IPS-18a (cell line): ENCODE measurements at regions not wholly inside any gene's neighbourhood (a gene's known extent, or its start where the extent isn't known, plus 50 kb on each side); places are given as distances from the start of the nearest gene placed in this dataset.

Experiments
- H3K27ac ChIP-seq: one replicate; pipeline ENCODE4 v1.5.1; 2013; ENCODE audit warnings: low read length
- H3K27me3 ChIP-seq: one replicate; pipeline ENCODE4 v1.6.1; 2013; ENCODE audit warnings: mild to moderate bottlenecking, low read length; ENCODE audit not compliant: control insufficient read depth, insufficient read depth
- H3K36me3 ChIP-seq: one replicate; pipeline ENCODE4 v1.6.1; 2013; ENCODE audit warnings: low read depth, low read length; ENCODE audit not compliant: control insufficient read depth
- H3K4me1 ChIP-seq: one replicate; pipeline ENCODE4 v1.6.1; 2013; ENCODE audit warnings: low read depth, low read length; ENCODE audit not compliant: control insufficient read depth
- H3K4me3 ChIP-seq: one replicate; pipeline ENCODE4 v1.5.1; 2013; ENCODE audit warnings: low read length
- H3K9ac ChIP-seq: one replicate; pipeline ENCODE4 v1.6.1; 2013; ENCODE audit warnings: mild to moderate bottlenecking, low read length, moderate library complexity
- H3K9me3 ChIP-seq: one replicate; pipeline ENCODE4 v1.6.1; 2013; ENCODE audit warnings: low read depth, low read length; ENCODE audit not compliant: control insufficient read depth

- Histone ChIP-seq H3K4me1 (peaks cover 14% of the 10 kb centered on the region), H3K27ac (no peak overlapping the region), H3K4me3 (no peak overlapping the region), H3K9me3 (no peaks in the 10 kb centered on the region), H3K9ac (no peak overlapping the region), H3K27me3 (no peaks in the 10 kb centered on the region), H3K36me3 (no peaks in the 10 kb centered on the region)
Measured at GRCh38 chr15:69730281-69731080, 277.9 kb downstream of the RPLP1 start.

GRCh38 chr15:69731081-69731330 is 278.4 kb downstream of the RPLP1 start:
- Histone ChIP-seq H3K4me1 (peaks cover 19% of the 10 kb centered on the region), H3K27me3 (no peaks in the 10 kb centered on the region), H3K9me3 (no peaks in the 10 kb centered on the region), H3K4me3 (no peak overlapping the region), H3K27ac (no peak overlapping the region), H3K36me3 (no peaks in the 10 kb centered on the region), H3K9ac (no peak overlapping the region)

GRCh38 chr15:69731581-69731980 is 279.0 kb downstream of the RPLP1 start:
- Histone ChIP-seq H3K27me3 (no peaks in the 10 kb centered on the region), H3K4me3 (no peak overlapping the region), H3K27ac (no peak overlapping the region), H3K9me3 (no peaks in the 10 kb centered on the region), H3K4me1 (peaks cover 15% of the 10 kb centered on the region), H3K9ac (no peak overlapping the region), H3K36me3 (no peaks in the 10 kb centered on the region)

- H3K4me1 ChIP-seq = peaks cover 14% of the 10 kb centered on the region
- no peaks in the 10 kb centered on the region for H3K27me3 ChIP-seq
- no peaks in the 10 kb centered on the region for H3K9me3 ChIP-seq
- no peak overlapping the region for H3K9ac ChIP-seq
- no peak overlapping the region for H3K27ac ChIP-seq
- no peaks in the 10 kb centered on the region for H3K36me3 ChIP-seq
- H3K4me3 ChIP-seq = no peak overlapping the region
Measured at GRCh38 chr15:69732133-69732532, 279.5 kb downstream of the RPLP1 start.

DNA sequence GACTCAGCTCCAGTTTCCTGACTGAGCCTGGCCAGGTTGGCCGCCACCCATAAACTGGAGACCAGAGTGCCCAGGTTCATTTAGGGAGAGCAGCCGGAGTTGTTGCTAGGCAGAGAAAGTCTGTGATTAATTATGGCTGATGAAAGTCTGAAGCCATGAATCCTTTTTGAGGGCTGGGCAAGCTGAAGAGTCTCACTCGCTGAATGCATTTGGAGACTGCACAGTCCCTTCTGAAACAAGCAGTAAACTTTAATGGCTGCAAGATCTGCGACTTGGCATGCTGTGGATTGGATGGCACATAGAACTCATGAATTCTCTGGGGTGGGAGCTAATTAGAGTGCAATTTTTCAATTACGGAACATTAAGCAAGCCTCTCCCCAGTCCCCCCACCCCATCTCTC is 282.1 kb downstream of the RPLP1 start:
- Histone ChIP-seq H3K9me3 (no peaks in the 10 kb centered on the region), H3K27ac (no peak overlapping the region), H3K27me3 (no peaks in the 10 kb centered on the region), H3K4me3 (no peak overlapping the region), H3K9ac (no peak overlapping the region), H3K36me3 (no peaks in the 10 kb centered on the region), H3K4me1 (peaks cover 14% of the 10 kb centered on the region)

- no peaks in the 10 kb centered on the region for H3K27me3 ChIP-seq
- H3K27ac ChIP-seq = no peak overlapping the region
- H3K36me3 ChIP-seq = no peaks in the 10 kb centered on the region
- H3K4me1 ChIP-seq = peaks cover 14% of the 10 kb centered on the region
- no peaks in the 10 kb centered on the region for H3K9me3 ChIP-seq
- H3K4me3 ChIP-seq = no peak overlapping the region
- H3K9ac ChIP-seq = no peak overlapping the region
Measured at GRCh38 chr15:69735121-69735520, 282.5 kb downstream of the RPLP1 start.

- Histone ChIP-seq H3K9me3 (no peaks in the 10 kb centered on the region), H3K27me3 (no peaks in the 10 kb centered on the region), H3K9ac (no peak overlapping the region), H3K27ac (no peak overlapping the region), H3K36me3 (no peaks in the 10 kb centered on the region), H3K4me3 (no peak overlapping the region), H3K4me1 (peaks cover 14% of the 10 kb centered on the region)
Measured at GRCh38 chr15:69736161-69736560, 283.5 kb downstream of the RPLP1 start.

GRCh38 chr15:69737916-69738315 is 285.3 kb downstream of the RPLP1 start:
- H3K9ac ChIP-seq = no peak overlapping the region
- no peaks in the 10 kb centered on the region for H3K36me3 ChIP-seq
- H3K27me3 ChIP-seq = no peaks in the 10 kb centered on the region
- H3K27ac ChIP-seq = no peak overlapping the region
- H3K4me3 ChIP-seq = no peak overlapping the region
- H3K4me1 ChIP-seq = peaks cover 14% of the 10 kb centered on the region
- no peaks in the 10 kb centered on the region for H3K9me3 ChIP-seq

DNA sequence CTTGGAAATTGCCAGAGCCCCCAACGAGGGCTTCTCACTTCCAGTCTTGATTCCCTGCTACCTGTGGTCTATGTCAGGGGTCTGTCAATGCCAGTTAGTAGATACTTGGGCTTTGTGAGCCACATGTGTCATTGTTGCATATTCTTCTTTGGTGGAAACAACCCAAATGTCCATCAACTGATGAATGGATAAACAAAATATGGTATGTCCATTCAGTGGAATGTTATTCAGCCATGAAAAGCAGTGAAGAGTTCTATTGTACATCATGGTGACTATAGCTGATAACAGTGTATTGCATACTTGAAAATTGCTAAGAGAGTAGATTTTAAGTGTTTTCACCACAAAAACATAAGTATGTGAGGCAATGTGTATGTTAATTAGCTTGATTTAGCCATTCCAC is 288.1 kb downstream of the RPLP1 start:
- Histone ChIP-seq H3K36me3 (no peaks in the 10 kb centered on the region), H3K27me3 (no peaks in the 10 kb centered on the region), H3K9ac (no peak overlapping the region), H3K27ac (no peak overlapping the region), H3K4me1 (peaks cover 4% of the 10 kb centered on the region), H3K4me3 (no peak overlapping the region), H3K9me3 (no peaks in the 10 kb centered on the region)

GRCh38 chr15:69742361-69742760 is 289.7 kb downstream of the RPLP1 start:
- Histone ChIP-seq H3K9me3 (no peaks in the 10 kb centered on the region), H3K27me3 (no peaks in the 10 kb centered on the region), H3K9ac (no peak overlapping the region), H3K36me3 (no peaks in the 10 kb centered on the region), H3K4me1 (no peaks in the 10 kb centered on the region), H3K27ac (no peak overlapping the region), H3K4me3 (no peak overlapping the region)

DNA sequence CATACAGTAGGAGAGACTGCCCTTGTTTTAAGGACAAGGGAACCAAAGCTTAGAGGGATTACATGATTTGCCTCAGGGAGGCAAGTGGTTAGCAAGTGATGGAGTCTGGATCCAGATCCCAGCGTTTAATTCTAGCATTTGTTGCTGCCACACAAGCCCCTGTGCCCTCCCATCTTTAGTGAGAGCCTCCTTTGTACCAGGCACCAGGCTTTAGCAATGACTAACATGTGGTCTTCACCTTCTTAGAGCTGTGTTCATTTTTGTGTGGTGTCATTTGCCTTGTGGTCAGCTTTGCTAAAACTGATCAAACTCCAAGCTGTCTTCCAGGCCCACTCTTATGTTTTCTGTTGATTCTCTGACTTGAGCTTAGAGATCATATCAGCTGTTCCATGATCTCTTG is 290.5 kb downstream of the RPLP1 start:
- Histone ChIP-seq H3K4me1 (peaks cover under 1% of the 10 kb centered on the region), H3K9ac (no peak overlapping the region), H3K4me3 (no peak overlapping the region), H3K9me3 (no peaks in the 10 kb centered on the region), H3K36me3 (no peaks in the 10 kb centered on the region), H3K27ac (no peak overlapping the region), H3K27me3 (no peaks in the 10 kb centered on the region)

DNA sequence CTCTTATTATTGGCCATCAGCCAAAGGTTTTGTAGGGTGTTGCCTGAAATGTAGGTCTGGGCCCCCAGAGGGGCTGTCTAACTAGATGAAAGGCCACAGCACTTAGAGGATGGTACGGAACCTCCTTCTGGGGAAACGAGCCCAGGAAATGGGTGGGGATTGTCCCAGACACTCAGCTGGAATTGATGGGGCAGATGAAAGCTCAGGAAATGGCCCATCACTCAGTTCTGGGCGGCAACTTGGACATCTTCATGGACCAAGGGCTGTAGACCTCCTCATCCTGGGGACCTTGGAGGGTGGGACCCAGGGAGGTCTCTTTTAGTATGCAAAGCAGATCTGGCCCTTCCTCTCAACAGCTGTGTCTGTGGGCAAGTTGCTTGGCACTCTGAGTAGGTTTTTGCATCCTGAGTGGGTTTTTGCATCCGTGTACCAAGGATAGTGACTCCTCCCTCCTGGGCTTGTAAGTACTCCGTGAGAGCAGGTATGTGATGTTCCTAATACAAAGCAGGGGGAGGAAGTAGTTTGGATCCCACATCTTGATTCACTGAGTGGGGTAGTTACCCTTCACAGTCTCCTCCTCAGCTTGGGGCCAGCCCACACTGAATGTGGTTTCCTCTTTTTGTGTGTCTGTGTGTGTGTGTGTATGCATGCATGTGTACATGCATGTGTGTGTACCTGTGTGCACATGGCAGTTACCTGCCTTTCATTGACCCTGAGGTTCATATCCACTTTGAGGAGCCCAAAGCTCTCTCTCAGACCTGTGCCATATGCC is 292.0 kb downstream of the RPLP1 start:
- Histone ChIP-seq H3K9me3 (no peaks in the 10 kb centered on the region), H3K36me3 (no peaks in the 10 kb centered on the region), H3K9ac (no peak overlapping the region), H3K4me3 (no peak overlapping the region), H3K4me1 (peaks cover 5% of the 10 kb centered on the region), H3K27me3 (no peaks in the 10 kb centered on the region), H3K27ac (no peak overlapping the region)
